Motor neuron (in vitro differentiated cells): ENCODE measurements at regions not wholly inside any gene's neighbourhood (a gene's known extent, or its start where the extent isn't known, plus 50 kb on each side); places are given as distances from the start of the nearest gene placed in this dataset.

Source experiments
- ATAC-seq, 8 experiments: fragments of 200-7000 bp; cut with Tn5 transposase; replicated peaks in 6 of 8; 2 replicates each; pipeline ENCODE4 v1.8.0; 2021; ENCODE audit warnings: mild to moderate bottlenecking in 8 of 8, moderate library complexity in 8 of 8
- H3K27ac ChIP-seq, 2 donors: fragments of 250-450 bp; sonication (Bioruptor Pico); 2 replicates each; pipeline ENCODE4 v1.9.0; 2021; ENCODE audit warnings: antibody characterized with exemption in 2 of 2, mild to moderate bottlenecking in 2 of 2, moderate library complexity in 1 of 2
- H3K4me1 ChIP-seq, 2 donors: fragments of 250-450 bp; sonication (Bioruptor Pico); replicated peaks in 1 of 2; 2 replicates each; pipeline ENCODE4 v1.6.1; 2021; ENCODE audit warnings: antibody characterized with exemption in 2 of 2, mild to moderate bottlenecking in 2 of 2, moderate library complexity in 1 of 2
- H3K4me3 ChIP-seq, 5 donors: fragments of 250-450 bp; sonication (Bioruptor Pico); 2 replicates each; pipeline ENCODE4 v1.9.0; 2021; ENCODE audit warnings: antibody characterized with exemption in 5 of 5, mild to moderate bottlenecking in 5 of 5, moderate library complexity in 4 of 5
- WGBS, 10 experiments: fragments of 450-650 bp; shearing (Covaris generic); methylation state at CpG; one replicate each; pipeline ENCODE4 v1.0.0; 2022; 5-methylcytosine and 5-hydroxymethylcytosine counted together
- in situ Hi-C, 9 experiments: fragments of 400-800 bp; cut with MboI; loops; one replicate each; pipeline ENCODE4 v1.15.0; 2021; ENCODE audit warnings: low sequenced_read_pairs in 9 of 9, low pct_unique_long_range_greater_than_20kb in 2 of 9; ENCODE audit not compliant: unreplicated experiment in 9 of 9

GRCh38 chr20:56181583-56181982 lies 66.9 kb upstream of the MC3R start:
- ATAC-seq, result peak in 4 of 8 experiments; percentile 63 to 76 (median 72)
- H3K27ac ChIP-seq, result no peak overlapping the region
- WGBS, 10 experiments, result 0 to 100% (median 48%) methylated on average over 1 of the region's 1 CpG; no CpG with 5 or more reads in 2 of the 10 experiments
- in situ Hi-C loops, result loop anchor here in 2 of 9 experiments (25.0 kb wide), 1 partner anchor 1519 kb away; no protein-coding TSS in a partner anchor
- H3K4me3 ChIP-seq, result no peak overlapping the region
- H3K4me1 ChIP-seq, result no peaks in the 10 kb centered on the region

GRCh38 chr20:56187534-56188165 lies 60.9 kb upstream of the MC3R start:
- peak in 5 of 8 experiments; percentile 56 to 78 (median 76) for ATAC-seq
- H3K4me3 ChIP-seq, result no peak overlapping the region
- H3K27ac ChIP-seq, result no peak overlapping the region
- peaks cover 2 to 6% of the 10 kb centered on the region in 2 donors for H3K4me1 ChIP-seq
- in situ Hi-C loops, result loop anchor here in 2 of 9 experiments (25.0 kb wide), 1 partner anchor 1525 kb away; no protein-coding TSS in a partner anchor
- 13 to 89% (median 16%) methylated on average over 1 to 7 of the region's 7 CpGs; no CpG with 5 or more reads in 3 of the 10 experiments for whole genome bisulfite sequencing, 10 experiments

- in situ Hi-C loops, result loop anchor here in 2 of 9 experiments (25.0 kb wide), 1 partner anchor 1532 kb away; no protein-coding TSS in a partner anchor
- Histone ChIP-seq H3K4me1 (no peaks in the 10 kb centered on the region), H3K27ac (no peak overlapping the region), H3K4me3 (no peak overlapping the region)
- 0 to 71% (median 20%) methylated on average over 1 to 5 of the region's 5 CpGs; no CpG with 5 or more reads in 3 of the 10 experiments for WGBS, 10 experiments
- no peak for ATAC-seq
Measured at GRCh38 chr20:56194042-56194441, 54.5 kb upstream of the MC3R start.

DNA sequence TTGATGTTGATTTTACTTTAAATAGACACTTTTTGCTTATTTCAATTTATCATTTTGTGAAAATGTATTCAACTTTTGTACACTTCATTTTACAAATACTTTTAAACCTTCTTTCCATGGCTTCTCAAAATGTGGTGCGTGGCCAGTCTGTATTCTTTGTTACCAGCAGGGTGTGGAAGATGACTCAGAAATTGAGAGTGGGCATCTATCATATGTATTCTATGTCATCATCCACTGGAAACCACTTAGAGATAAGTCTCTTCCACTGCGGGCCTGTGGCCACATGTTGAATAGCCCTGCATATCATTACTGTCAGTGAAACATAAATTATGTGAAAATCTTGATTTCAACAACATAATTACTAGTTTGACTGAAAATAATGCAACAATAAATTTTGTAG lies 52.6 kb upstream of the MC3R start:
- WGBS, 10 experiments, result 8 to 100% (median 39%) methylated on average over 1 to 2 of the region's 2 CpGs
- in situ Hi-C loops, result loop anchor here in 2 of 9 experiments (25.0 kb wide), 1 partner anchor 1534 kb away; no protein-coding TSS in a partner anchor
- Histone ChIP-seq H3K4me1 (no peaks in the 10 kb centered on the region), H3K27ac (no peak overlapping the region), H3K4me3 (no peak overlapping the region)
- ATAC-seq, result peak in 4 of 8 experiments; percentile 72 to 94 (median 88)
